Panc1 (cell line): ENCODE measurements at regions not wholly inside any gene's neighbourhood (a gene's known extent, or its start where the extent isn't known, plus 50 kb on each side); places are given as distances from the start of the nearest gene placed in this dataset.

Experiments used
- TCF7L2 ChIP-seq: IDR thresholded peaks from 2 replicates; pipeline ENCODE4 v1.6.1; 2011; ENCODE audit warnings: mild to moderate bottlenecking, low read depth, low read length, inconsistent platforms
- TF ChIP-seq, protein P1 (sequence below): fragments of 450-650 bp; IDR thresholded peaks from 2 replicates; pipeline ENCODE4 v1.5.1; 2017; ENCODE audit warnings: mild to moderate bottlenecking
- TF ChIP-seq, protein P2 (sequence below), 2 experiments: IDR thresholded peaks; 2 replicates each; pipeline ENCODE4 v1.6.1; 2011 to 2012; ENCODE audit warnings: low read depth in 2 of 2, control low read depth in 1 of 2, low read length in 1 of 2, mild to moderate bottlenecking in 1 of 2, moderate library complexity in 1 of 2; ENCODE audit not compliant: insufficient read depth in 1 of 2

DNA sequence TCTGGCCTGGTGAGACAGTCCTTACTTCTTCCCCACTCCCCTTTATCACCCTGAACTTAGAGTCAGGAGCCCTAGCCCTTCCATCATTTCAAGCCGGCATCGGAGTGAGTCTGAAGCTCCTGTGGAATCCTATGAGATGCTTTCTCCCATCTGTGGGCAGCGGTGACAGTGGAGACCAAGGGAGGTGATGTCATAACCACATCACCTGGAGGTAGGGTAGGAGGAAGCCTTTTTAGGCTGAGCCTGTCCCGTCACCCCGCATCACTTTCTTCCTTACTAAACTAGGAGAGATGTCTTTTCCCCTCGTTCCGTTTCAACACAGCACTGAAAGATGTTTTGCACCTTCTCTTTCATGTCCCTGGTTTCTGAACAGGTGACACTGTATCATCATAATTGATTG, 124.1 kb upstream of the WWC1 start:
- no peak for TF ChIP-seq TCF7L2
- TF ChIP-seq, protein P1, sequence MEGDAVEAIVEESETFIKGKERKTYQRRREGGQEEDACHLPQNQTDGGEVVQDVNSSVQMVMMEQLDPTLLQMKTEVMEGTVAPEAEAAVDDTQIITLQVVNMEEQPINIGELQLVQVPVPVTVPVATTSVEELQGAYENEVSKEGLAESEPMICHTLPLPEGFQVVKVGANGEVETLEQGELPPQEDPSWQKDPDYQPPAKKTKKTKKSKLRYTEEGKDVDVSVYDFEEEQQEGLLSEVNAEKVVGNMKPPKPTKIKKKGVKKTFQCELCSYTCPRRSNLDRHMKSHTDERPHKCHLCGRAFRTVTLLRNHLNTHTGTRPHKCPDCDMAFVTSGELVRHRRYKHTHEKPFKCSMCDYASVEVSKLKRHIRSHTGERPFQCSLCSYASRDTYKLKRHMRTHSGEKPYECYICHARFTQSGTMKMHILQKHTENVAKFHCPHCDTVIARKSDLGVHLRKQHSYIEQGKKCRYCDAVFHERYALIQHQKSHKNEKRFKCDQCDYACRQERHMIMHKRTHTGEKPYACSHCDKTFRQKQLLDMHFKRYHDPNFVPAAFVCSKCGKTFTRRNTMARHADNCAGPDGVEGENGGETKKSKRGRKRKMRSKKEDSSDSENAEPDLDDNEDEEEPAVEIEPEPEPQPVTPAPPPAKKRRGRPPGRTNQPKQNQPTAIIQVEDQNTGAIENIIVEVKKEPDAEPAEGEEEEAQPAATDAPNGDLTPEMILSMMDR, result no peak
- TF ChIP-seq, protein P2, sequence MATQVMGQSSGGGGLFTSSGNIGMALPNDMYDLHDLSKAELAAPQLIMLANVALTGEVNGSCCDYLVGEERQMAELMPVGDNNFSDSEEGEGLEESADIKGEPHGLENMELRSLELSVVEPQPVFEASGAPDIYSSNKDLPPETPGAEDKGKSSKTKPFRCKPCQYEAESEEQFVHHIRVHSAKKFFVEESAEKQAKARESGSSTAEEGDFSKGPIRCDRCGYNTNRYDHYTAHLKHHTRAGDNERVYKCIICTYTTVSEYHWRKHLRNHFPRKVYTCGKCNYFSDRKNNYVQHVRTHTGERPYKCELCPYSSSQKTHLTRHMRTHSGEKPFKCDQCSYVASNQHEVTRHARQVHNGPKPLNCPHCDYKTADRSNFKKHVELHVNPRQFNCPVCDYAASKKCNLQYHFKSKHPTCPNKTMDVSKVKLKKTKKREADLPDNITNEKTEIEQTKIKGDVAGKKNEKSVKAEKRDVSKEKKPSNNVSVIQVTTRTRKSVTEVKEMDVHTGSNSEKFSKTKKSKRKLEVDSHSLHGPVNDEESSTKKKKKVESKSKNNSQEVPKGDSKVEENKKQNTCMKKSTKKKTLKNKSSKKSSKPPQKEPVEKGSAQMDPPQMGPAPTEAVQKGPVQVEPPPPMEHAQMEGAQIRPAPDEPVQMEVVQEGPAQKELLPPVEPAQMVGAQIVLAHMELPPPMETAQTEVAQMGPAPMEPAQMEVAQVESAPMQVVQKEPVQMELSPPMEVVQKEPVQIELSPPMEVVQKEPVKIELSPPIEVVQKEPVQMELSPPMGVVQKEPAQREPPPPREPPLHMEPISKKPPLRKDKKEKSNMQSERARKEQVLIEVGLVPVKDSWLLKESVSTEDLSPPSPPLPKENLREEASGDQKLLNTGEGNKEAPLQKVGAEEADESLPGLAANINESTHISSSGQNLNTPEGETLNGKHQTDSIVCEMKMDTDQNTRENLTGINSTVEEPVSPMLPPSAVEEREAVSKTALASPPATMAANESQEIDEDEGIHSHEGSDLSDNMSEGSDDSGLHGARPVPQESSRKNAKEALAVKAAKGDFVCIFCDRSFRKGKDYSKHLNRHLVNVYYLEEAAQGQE (IDR thresholded peaks at IDR 0.05; ENCODE audit: insufficient read depth in 1 of 2, low read depth in 2 of 2, low read length in 1 of 2), result no peak
